Left lung (tissue), 4 donors: ENCODE measurements at regions not wholly inside any gene's neighbourhood (a gene's known extent, or its start where the extent isn't known, plus 50 kb on each side); places are given as distances from the start of the nearest gene placed in this dataset.

Experiments
- ATAC-seq: fragments of 200-7000 bp; cut with Tn5 transposase; one replicate; pipeline ENCODE4 v1.9.1; 2020; ENCODE audit warnings: moderate library complexity
- DNase-seq, 4 donors: peaks; one replicate each; pipeline ENCODE4 v3.0.0-alpha.2; 2013 to 2020
- H3K27ac ChIP-seq, 2 donors: fragments of 200-600 bp; sonication (generic) in 1 of 2; one replicate each; pipeline versions ENCODE4 v1.5.0 to v1.8.0; 2020 to 2021
- H3K27me3 ChIP-seq, 2 donors: fragments of 200-600 bp; sonication (generic) in 1 of 2; one replicate each; pipeline versions ENCODE4 v1.5.0 to v1.8.0; 2020 to 2021
- H3K36me3 ChIP-seq, 2 donors: fragments of 200-600 bp; sonication (generic) in 1 of 2; one replicate each; pipeline versions ENCODE4 v1.5.0 to v1.8.0; 2020 to 2021
- H3K4me1 ChIP-seq, 2 donors: fragments of 200-600 bp; one replicate each; pipeline ENCODE4 v1.8.0; 2021
- H3K4me3 ChIP-seq, 2 donors: fragments of 200-600 bp; sonication (generic) in 1 of 2; one replicate each; pipeline versions ENCODE4 v1.5.0 to v1.8.0; 2020 to 2021; ENCODE audit warnings: mild to moderate bottlenecking in 1 of 2
- H3K9me3 ChIP-seq, 2 donors: fragments of 200-600 bp; sonication (generic) in 1 of 2; one replicate each; pipeline versions ENCODE4 v1.5.0 to v1.8.0; 2020 to 2021
- intact Hi-C, 2 donors: fragments of 100-400 bp; cut with DNase I; formaldehyde crosslinking; loops; one replicate each; pipeline versions ENCODE4 v1.11.2 to v1.14.2; 2022
- TF ChIP-seq, protein P1 (sequence below), 2 donors: fragments of 200-600 bp; sonication (generic) in 1 of 2; IDR thresholded peaks; one replicate each; pipeline versions ENCODE4 v1.5.0 to v1.8.0; 2021; ENCODE audit warnings: antibody characterized with exemption in 2 of 2
- donor health status: DM: no; HTN: yes; CAD: no.
- donor health status: DM: no; HTN: no; CAD: no.

DNA sequence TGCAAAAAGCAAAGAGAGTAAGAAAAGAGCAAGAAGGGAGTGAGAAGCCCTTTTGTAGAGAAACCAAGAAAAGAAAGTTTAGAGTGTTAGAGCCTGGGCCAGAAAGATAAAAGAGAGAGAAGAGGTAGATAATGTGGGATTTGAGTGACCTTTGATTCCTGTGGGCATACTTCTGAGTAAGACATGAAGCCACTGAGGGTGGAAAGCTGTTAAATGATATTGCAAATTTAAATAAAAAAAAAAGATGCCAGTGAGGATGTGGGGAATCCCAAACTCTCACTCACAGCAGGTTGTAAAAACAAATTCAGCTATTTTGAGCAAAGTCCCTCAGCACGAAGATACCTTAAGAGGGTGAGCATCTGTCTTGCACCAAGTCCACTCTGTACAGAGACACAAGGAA is 59.4 kb upstream of the TOP3B start:
- TF ChIP-seq, protein P1, sequence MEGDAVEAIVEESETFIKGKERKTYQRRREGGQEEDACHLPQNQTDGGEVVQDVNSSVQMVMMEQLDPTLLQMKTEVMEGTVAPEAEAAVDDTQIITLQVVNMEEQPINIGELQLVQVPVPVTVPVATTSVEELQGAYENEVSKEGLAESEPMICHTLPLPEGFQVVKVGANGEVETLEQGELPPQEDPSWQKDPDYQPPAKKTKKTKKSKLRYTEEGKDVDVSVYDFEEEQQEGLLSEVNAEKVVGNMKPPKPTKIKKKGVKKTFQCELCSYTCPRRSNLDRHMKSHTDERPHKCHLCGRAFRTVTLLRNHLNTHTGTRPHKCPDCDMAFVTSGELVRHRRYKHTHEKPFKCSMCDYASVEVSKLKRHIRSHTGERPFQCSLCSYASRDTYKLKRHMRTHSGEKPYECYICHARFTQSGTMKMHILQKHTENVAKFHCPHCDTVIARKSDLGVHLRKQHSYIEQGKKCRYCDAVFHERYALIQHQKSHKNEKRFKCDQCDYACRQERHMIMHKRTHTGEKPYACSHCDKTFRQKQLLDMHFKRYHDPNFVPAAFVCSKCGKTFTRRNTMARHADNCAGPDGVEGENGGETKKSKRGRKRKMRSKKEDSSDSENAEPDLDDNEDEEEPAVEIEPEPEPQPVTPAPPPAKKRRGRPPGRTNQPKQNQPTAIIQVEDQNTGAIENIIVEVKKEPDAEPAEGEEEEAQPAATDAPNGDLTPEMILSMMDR (IDR thresholded peaks at IDR 0.05): no peak
- intact Hi-C loops: no loop called here

DNA sequence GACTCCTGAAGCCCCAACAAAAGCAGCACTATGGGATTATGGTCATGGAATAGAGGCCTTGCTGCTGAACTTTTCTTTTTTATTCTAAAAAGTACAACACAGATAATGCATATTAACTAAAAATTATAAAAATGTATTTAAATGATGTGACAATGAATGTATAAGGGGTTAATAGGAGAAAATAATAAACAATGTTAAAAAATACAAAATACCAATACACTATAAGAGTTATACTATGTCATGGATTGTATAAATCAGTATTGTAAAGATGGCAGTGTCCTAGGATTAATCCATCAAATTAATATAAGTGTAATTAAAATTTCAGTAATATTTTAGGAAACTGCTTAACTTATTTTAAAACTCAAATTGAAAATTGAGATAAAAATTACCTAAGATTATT is 58.3 kb upstream of the TOP3B start:
- intact Hi-C loops: no loop called here
- no peaks in the 10 kb centered on the region for H3K4me1 ChIP-seq

More for the DNA sequence above, 59.4 kb upstream of the TOP3B start:
- no peaks in the 10 kb centered on the region for H3K27me3 ChIP-seq
- no peak overlapping the region for H3K27ac ChIP-seq
- no peak for ATAC-seq
- no peak for DNase-seq
- no peak overlapping the region for H3K4me3 ChIP-seq
- H3K9me3 ChIP-seq: no peaks in the 10 kb centered on the region
- no peaks in the 10 kb centered on the region for H3K36me3 ChIP-seq
- no peaks in the 10 kb centered on the region for H3K4me1 ChIP-seq

DNA sequence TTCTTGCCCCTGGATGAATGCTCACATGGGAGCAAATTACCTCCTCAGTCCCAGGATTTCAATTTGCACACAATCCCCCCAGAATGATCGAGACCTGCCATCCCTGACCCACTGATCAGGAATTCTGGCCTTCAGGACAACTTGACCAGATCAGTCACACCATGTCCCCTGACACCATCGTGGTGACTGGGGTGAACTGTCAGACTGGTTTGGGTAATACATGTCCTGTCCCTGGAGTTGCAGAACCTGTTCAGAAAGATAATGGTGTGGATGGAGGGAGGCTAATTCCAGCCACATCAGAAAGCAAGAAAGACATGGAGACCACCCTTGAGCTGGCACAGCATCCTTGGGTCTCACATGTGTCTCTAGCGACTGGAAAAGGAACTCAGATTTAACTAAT is 57.9 kb upstream of the TOP3B start:
- DNase-seq: no peak
- Histone ChIP-seq H3K27me3 (no peaks in the 10 kb centered on the region), H3K9me3 (no peaks in the 10 kb centered on the region), H3K36me3 (no peaks in the 10 kb centered on the region), H3K4me3 (no peak overlapping the region), H3K27ac (no peak overlapping the region), H3K4me1 (no peaks in the 10 kb centered on the region)
- intact Hi-C loops: no loop called here
- TF ChIP-seq, protein P1 (IDR thresholded peaks at IDR 0.05): no peak
- ATAC-seq: no peak

More for the DNA sequence above, 58.3 kb upstream of the TOP3B start:
- H3K9me3 ChIP-seq: no peaks in the 10 kb centered on the region
- no peak overlapping the region for H3K27ac ChIP-seq
- ATAC-seq: no peak
- H3K27me3 ChIP-seq: no peaks in the 10 kb centered on the region
- no peaks in the 10 kb centered on the region for H3K36me3 ChIP-seq
- no peak overlapping the region for H3K4me3 ChIP-seq
- no peak for DNase-seq
- TF ChIP-seq, protein P1 (IDR thresholded peaks at IDR 0.05): no peak

DNA sequence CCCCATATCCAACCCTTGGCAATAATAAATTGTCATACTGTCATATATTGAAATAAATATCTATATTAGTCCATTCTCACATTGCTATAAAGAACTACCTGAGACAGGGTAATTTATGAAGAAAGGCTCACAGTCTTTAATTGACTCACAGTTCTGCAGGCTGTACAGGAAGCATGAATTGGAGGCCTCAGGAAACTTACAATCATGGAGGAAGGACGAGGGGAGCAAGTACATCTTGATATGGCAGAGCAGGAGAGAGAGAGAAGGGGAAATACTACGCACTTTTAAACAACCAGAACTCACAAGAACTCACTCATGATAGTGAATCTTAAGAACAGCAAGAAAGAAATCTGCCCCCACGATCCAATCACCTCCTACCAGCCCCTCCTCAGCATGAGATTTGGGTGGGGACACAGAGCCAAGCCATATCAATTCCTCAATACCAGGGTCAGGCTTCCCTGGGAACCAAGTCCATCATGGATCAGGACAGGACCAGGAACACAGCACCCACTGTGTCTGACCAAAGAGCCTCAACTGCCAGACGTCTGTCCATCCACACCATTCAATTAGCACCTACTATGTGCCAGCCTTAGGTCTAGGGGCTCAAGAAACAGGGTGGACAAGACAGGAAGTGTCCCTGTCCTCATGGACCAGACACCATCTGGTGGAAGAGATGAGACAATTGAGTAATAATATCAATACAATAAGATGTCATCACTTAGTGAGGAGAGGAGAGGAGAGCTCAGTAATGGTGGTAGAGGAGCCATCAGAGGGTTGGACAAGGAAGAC is 56.9 kb upstream of the TOP3B start:
- TF ChIP-seq, protein P1 (IDR thresholded peaks at IDR 0.05): no peak
- no peak overlapping the region for H3K27ac ChIP-seq
- no peaks in the 10 kb centered on the region for H3K9me3 ChIP-seq
- intact Hi-C loops: no loop called here
- no peak overlapping the region for H3K4me3 ChIP-seq
- no peaks in the 10 kb centered on the region for H3K27me3 ChIP-seq
- no peaks in the 10 kb centered on the region for H3K36me3 ChIP-seq
- DNase-seq (no peak), ATAC-seq (no peak)
- no peaks in the 10 kb centered on the region for H3K4me1 ChIP-seq

DNA sequence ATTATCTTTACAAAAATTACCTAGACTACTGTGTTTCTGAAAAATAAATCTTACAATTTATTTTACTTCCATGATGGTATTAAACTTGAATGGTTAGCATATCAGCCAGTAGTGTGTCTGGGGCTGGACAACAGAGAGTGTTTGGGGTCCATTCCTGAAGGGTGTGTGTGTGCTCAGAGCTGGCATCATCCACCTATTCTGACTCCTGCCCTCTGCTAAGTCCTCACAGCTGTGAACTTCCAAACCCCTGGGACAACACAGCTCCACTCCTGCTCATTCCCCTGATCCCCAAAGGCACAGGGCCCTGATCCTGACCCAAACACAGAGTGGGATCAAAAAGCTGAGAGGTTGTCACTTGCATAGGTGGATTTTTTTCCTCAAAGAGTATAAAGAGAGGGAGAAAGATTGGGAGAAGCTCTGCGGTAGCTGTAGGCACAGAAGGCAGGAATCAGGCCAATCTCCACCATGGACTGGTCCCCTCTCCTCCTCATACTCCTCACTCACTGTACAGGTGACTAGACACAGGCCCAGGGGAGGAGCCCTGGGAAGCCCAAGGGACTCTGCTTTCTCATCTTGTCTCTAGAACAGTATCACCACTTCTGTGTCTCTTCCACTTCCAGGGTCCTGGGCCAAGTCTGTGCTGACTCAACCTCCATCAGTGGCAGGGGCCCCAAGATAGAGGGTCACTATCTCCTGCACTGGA is 55.7 kb upstream of the TOP3B start:
- ATAC-seq (no peak), DNase-seq (no peak)
- Histone ChIP-seq H3K27ac (no peak overlapping the region), H3K4me1 (no peaks in the 10 kb centered on the region), H3K4me3 (no peak overlapping the region), H3K36me3 (no peaks in the 10 kb centered on the region), H3K9me3 (no peaks in the 10 kb centered on the region), H3K27me3 (no peaks in the 10 kb centered on the region)
- intact Hi-C loops: no loop called here
- TF ChIP-seq, protein P1 (IDR thresholded peaks at IDR 0.05): no peak
